Stimulated activated naive CD8-positive, alpha-beta T cell treated with anti-CD3 and anti-CD28 coated beads, Interleukin-15, amount 100 ng/mL, for 72 hours (primary cell): ENCODE measurements at regions not wholly inside any gene's neighbourhood (a gene's known extent, or its start where the extent isn't known, plus 50 kb on each side); places are given as distances from the start of the nearest gene placed in this dataset.

Experiments
- ATAC-seq: fragments of 150-1000 bp; cut with Tn5 transposase; 2 replicates; pipeline ENCODE4 v1.10.0; 2021; ENCODE audit warnings: mild to moderate bottlenecking, moderate library complexity
- DNase-seq, 2 donors: peaks; one replicate each; pipeline ENCODE4 v3.0.0; 2021 to 2022
- H3K27ac Mint-ChIP-seq, 2 donors: one replicate each; pipeline ENCODE4 v1.8.0; 2022; ENCODE audit warnings: mild to moderate bottlenecking in 2 of 2, mixed read lengths in 2 of 2, moderate library complexity in 2 of 2
- H3K27me3 Mint-ChIP-seq: one replicate; pipeline ENCODE4 v1.8.0; 2022; ENCODE audit warnings: mixed read lengths
- H3K4me1 Mint-ChIP-seq: one replicate; pipeline ENCODE4 v1.8.0; 2022; ENCODE audit warnings: mild to moderate bottlenecking, mixed read lengths
- H3K4me3 Mint-ChIP-seq, 2 donors: one replicate each; pipeline ENCODE4 v1.8.0; 2022; ENCODE audit warnings: mild to moderate bottlenecking in 2 of 2, mixed read lengths in 2 of 2, moderate library complexity in 1 of 2
- H3K9me3 Mint-ChIP-seq, 2 donors: one replicate each; pipeline ENCODE4 v1.8.0; 2022; ENCODE audit warnings: mixed read lengths in 2 of 2

GRCh38 chr6:43990627-43991619 lies 136.3 kb downstream of the MRPL14 start:
- peaks cover 6% of the 10 kb centered on the region for H3K4me1 Mint-ChIP-seq

GRCh38 chr6:43990275-43990626 lies 137.0 kb downstream of the MRPL14 start:
- peaks cover 6% of the 10 kb centered on the region for H3K4me1 Mint-ChIP-seq
- no peak overlapping the region for H3K27ac Mint-ChIP-seq
- DNase-seq (no peak), ATAC-seq (no peak)
- H3K4me3 Mint-ChIP-seq: no peak overlapping the region
- H3K9me3 Mint-ChIP-seq: no peaks in the 10 kb centered on the region
- peaks cover 9% of the 10 kb centered on the region for H3K27me3 Mint-ChIP-seq

More at GRCh38 chr6:43990627-43991619, 136.3 kb downstream of the MRPL14 start:
- Mint-ChIP-seq H3K4me3 (no peak overlapping the region), H3K27me3 (peaks cover 9% of the 10 kb centered on the region), H3K9me3 (no peaks in the 10 kb centered on the region), H3K27ac (no peak overlapping the region)
- DNase-seq (no peak), ATAC-seq (no peak)

GRCh38 chr6:43989581-43990146 lies 137.6 kb downstream of the MRPL14 start:
- Mint-ChIP-seq H3K27ac (peak overlapping the region in 1 of 2 donors; percentile 61), H3K9me3 (no peaks in the 10 kb centered on the region), H3K27me3 (peaks cover 9% of the 10 kb centered on the region), H3K4me1 (peaks cover 6% of the 10 kb centered on the region), H3K4me3 (no peak overlapping the region)
- ATAC-seq (no peak), DNase-seq (no peak)

- peaks cover 3% of the 10 kb centered on the region for H3K4me1 Mint-ChIP-seq
- no peak overlapping the region for H3K4me3 Mint-ChIP-seq
- no peak overlapping the region for H3K27ac Mint-ChIP-seq
- DNase-seq (no peak), ATAC-seq (no peak)
- H3K27me3 Mint-ChIP-seq: peaks cover 16% of the 10 kb centered on the region
- no peaks in the 10 kb centered on the region for H3K9me3 Mint-ChIP-seq
Measured at GRCh38 chr6:43988801-43989200, 138.5 kb downstream of the MRPL14 start.

- Mint-ChIP-seq H3K4me1 (no peaks in the 10 kb centered on the region), H3K4me3 (no peak overlapping the region), H3K9me3 (no peaks in the 10 kb centered on the region), H3K27me3 (peaks cover 16% of the 10 kb centered on the region), H3K27ac (no peak overlapping the region)
- DNase-seq (no peak), ATAC-seq (no peak)
Measured at GRCh38 chr6:43987838-43988439, 139.3 kb downstream of the MRPL14 start.

GRCh38 chr6:43986177-43986825 lies 141.0 kb downstream of the MRPL14 start:
- Mint-ChIP-seq H3K9me3 (no peaks in the 10 kb centered on the region), H3K4me3 (no peak overlapping the region), H3K27me3 (peaks cover 23% of the 10 kb centered on the region), H3K27ac (peak overlapping the region in 1 of 2 donors; percentile 54), H3K4me1 (no peaks in the 10 kb centered on the region)
- ATAC-seq: no peak
- DNase-seq: no peak

GRCh38 chr6:43985329-43985728 lies 141.9 kb downstream of the MRPL14 start:
- DNase-seq (no peak), ATAC-seq (no peak)
- no peaks in the 10 kb centered on the region for H3K9me3 Mint-ChIP-seq
- peak overlapping the region in 1 of 2 donors; percentile 25 for H3K27ac Mint-ChIP-seq
- H3K27me3 Mint-ChIP-seq: peaks cover 23% of the 10 kb centered on the region
- no peak overlapping the region for H3K4me3 Mint-ChIP-seq
- no peaks in the 10 kb centered on the region for H3K4me1 Mint-ChIP-seq

GRCh38 chr6:43984442-43985321 lies 142.6 kb downstream of the MRPL14 start:
- no peaks in the 10 kb centered on the region for H3K4me1 Mint-ChIP-seq
- no peaks in the 10 kb centered on the region for H3K9me3 Mint-ChIP-seq
- ATAC-seq (no peak), DNase-seq (no peak)
- no peak overlapping the region for H3K4me3 Mint-ChIP-seq
- H3K27me3 Mint-ChIP-seq: peaks cover 23% of the 10 kb centered on the region
- H3K27ac Mint-ChIP-seq: no peak overlapping the region

GRCh38 chr6:43983632-43984031 lies 143.6 kb downstream of the MRPL14 start:
- no peaks in the 10 kb centered on the region for H3K9me3 Mint-ChIP-seq
- no peak overlapping the region for H3K4me3 Mint-ChIP-seq
- H3K27ac Mint-ChIP-seq: peak overlapping the region in 1 of 2 donors; percentile 9
- peaks cover 29% of the 10 kb centered on the region for H3K27me3 Mint-ChIP-seq
- no peak for ATAC-seq
- DNase-seq: no peak
- H3K4me1 Mint-ChIP-seq: peaks cover under 1% of the 10 kb centered on the region

- H3K27me3 Mint-ChIP-seq: peaks cover 34% of the 10 kb centered on the region
- H3K4me1 Mint-ChIP-seq: peaks cover 5% of the 10 kb centered on the region
- DNase-seq: no peak
- no peak overlapping the region for H3K4me3 Mint-ChIP-seq
- no peak for ATAC-seq
- no peak overlapping the region for H3K27ac Mint-ChIP-seq
- H3K9me3 Mint-ChIP-seq: no peaks in the 10 kb centered on the region
Measured at GRCh38 chr6:43983191-43983590, 144.1 kb downstream of the MRPL14 start.

- Mint-ChIP-seq H3K9me3 (no peaks in the 10 kb centered on the region), H3K27me3 (peaks cover 44% of the 10 kb centered on the region), H3K27ac (no peak overlapping the region), H3K4me3 (no peak overlapping the region), H3K4me1 (peaks cover 15% of the 10 kb centered on the region)
- DNase-seq (no peak), ATAC-seq (no peak)
Measured at GRCh38 chr6:43982084-43982625, 145.1 kb downstream of the MRPL14 start.

- no peak for ATAC-seq
- Mint-ChIP-seq H3K4me3 (no peak overlapping the region), H3K27me3 (peaks cover 41% of the 10 kb centered on the region), H3K27ac (no peak overlapping the region), H3K4me1 (peaks cover 15% of the 10 kb centered on the region), H3K9me3 (no peaks in the 10 kb centered on the region)
- no peak for DNase-seq
Measured at GRCh38 chr6:43981363-43981990, 145.8 kb downstream of the MRPL14 start.

- DNase-seq: no peak
- Mint-ChIP-seq H3K4me3 (no peak overlapping the region), H3K27ac (no peak overlapping the region)
Measured at GRCh38 chr6:43980004-43980795, 147.1 kb downstream of the MRPL14 start.

More at GRCh38 chr6:43980004-43980795, 147.1 kb downstream of the MRPL14 start:
- Mint-ChIP-seq H3K27me3 (peaks cover 46% of the 10 kb centered on the region), H3K4me1 (peaks cover 15% of the 10 kb centered on the region), H3K9me3 (no peaks in the 10 kb centered on the region)
- no peak for ATAC-seq
